IMR-90 (cell line): ENCODE measurements at regions not wholly inside any gene's neighbourhood (a gene's known extent, or its start where the extent isn't known, plus 50 kb on each side); places are given as distances from the start of the nearest gene placed in this dataset.

ENCODE experiments used
- ATAC-seq: fragments of 200-7000 bp; cut with Tn5 transposase; 2 replicates; pipeline ENCODE4 v1.9.1; 2020; ENCODE audit warnings: low read depth, mild to moderate bottlenecking, moderate library complexity
- BruUV-seq: library from RNA; stranded (reverse); fragments of 400-500 nt; replicated peaks from 2 replicates; lab custom pipeline; 2021; lab: Mats Ljungman, UMichigan
- CTCF ChIA-PET: fragments of 300-600 bp; formaldehyde crosslinking; extraction: SDS; loops from one replicate; lab custom pipeline; 2021; ENCODE audit warnings: antibody characterized with exemption; lab: Yijun Ruan, JAX
- POLR2A ChIA-PET: fragments of 300-600 bp; sonication (Branson Sonifier 250); formaldehyde crosslinking; loops from one replicate; lab custom pipeline; 2022; ENCODE audit warnings: antibody characterized with exemption; ENCODE audit not compliant: unreplicated experiment; lab: Charles Lee
- DNase-seq: peaks from one replicate; pipeline ENCODE4 v3.0.0; 2013
- H2AFZ ChIP-seq: replicated peaks from 2 replicates; pipeline ENCODE3; 2013; ENCODE audit warnings: low read length, mild to moderate bottlenecking; ENCODE audit not compliant: poor library complexity
- H2AK5ac ChIP-seq: 2 replicates; pipeline ENCODE4 v1.6.1; 2013; ENCODE audit warnings: low read depth, low read length, inconsistent platforms
- H2AK9ac ChIP-seq: replicated peaks from 2 replicates; pipeline ENCODE3; 2013; ENCODE audit warnings: mild to moderate bottlenecking, low read depth, low read length, moderate library complexity; ENCODE audit not compliant: poor library complexity
- H2BK120ac ChIP-seq: 2 replicates; pipeline ENCODE4 v1.6.1; 2013; ENCODE audit warnings: low read depth, low read length, inconsistent platforms
- H2BK15ac ChIP-seq: 3 replicates; pipeline ENCODE4 v1.6.1; 2013; ENCODE audit warnings: low read depth, low read length, inconsistent platforms
- H2BK20ac ChIP-seq: 2 replicates; pipeline ENCODE4 v1.6.1; 2013; ENCODE audit warnings: low read depth, mild to moderate bottlenecking, inconsistent platforms, low read length, moderate library complexity
- H2BK5ac ChIP-seq: 2 replicates; pipeline ENCODE4 v1.6.1; 2013; ENCODE audit warnings: mild to moderate bottlenecking, low read depth, low read length, inconsistent platforms; ENCODE audit not compliant: poor library complexity, severe bottlenecking
- H3K14ac ChIP-seq: replicated peaks from 2 replicates; pipeline ENCODE4 v1.6.1; 2013; ENCODE audit warnings: low read depth, low read length, inconsistent platforms
- H3K18ac ChIP-seq: 2 replicates; pipeline ENCODE4 v1.6.1; 2013; ENCODE audit warnings: low read depth, low read length, control low read depth
- H3K23ac ChIP-seq: 2 replicates; pipeline ENCODE4 v1.6.1; 2013; ENCODE audit warnings: low read depth, low read length, inconsistent platforms
- H3K27ac ChIP-seq: 2 replicates; pipeline ENCODE4 v1.5.1; 2013; ENCODE audit warnings: mild to moderate bottlenecking, control low read depth, low read length; ENCODE audit not compliant: insufficient read depth
- H3K27me3 ChIP-seq: 2 replicates; pipeline ENCODE4 v1.6.1; 2013; ENCODE audit warnings: low read length; ENCODE audit not compliant: control insufficient read depth, insufficient read depth
- H3K36me3 ChIP-seq: 2 replicates; pipeline ENCODE4 v1.6.1; 2013; ENCODE audit warnings: low read length, mixed read lengths; ENCODE audit not compliant: control insufficient read depth, insufficient read depth
- H3K4ac ChIP-seq: 2 replicates; pipeline ENCODE4 v1.6.1; 2013; ENCODE audit warnings: low read depth, low read length, inconsistent platforms
- H3K4me1 ChIP-seq: 2 replicates; pipeline ENCODE4 v1.6.1; 2013; ENCODE audit warnings: low read length, mixed read lengths; ENCODE audit not compliant: control insufficient read depth, insufficient read depth
- H3K4me2 ChIP-seq: 2 replicates; pipeline ENCODE4 v1.6.1; 2013; ENCODE audit warnings: low read depth, mild to moderate bottlenecking, control low read depth, low read length, moderate library complexity
- H3K4me3 ChIP-seq: 2 replicates; pipeline ENCODE4 v1.5.1; 2013; ENCODE audit warnings: low read depth, mild to moderate bottlenecking, control low read depth, low read length, moderate library complexity; ENCODE audit not compliant: insufficient read depth
- H3K56ac ChIP-seq: 2 replicates; pipeline ENCODE4 v1.6.1; 2013; ENCODE audit warnings: low read length, inconsistent platforms; ENCODE audit not compliant: insufficient read depth; ENCODE audit errors: extremely low read depth
- H3K79me1 ChIP-seq, 2 experiments: 2 replicates each; pipeline ENCODE4 v1.6.1; 2013; ENCODE audit warnings: low read length in 2 of 2, inconsistent platforms in 1 of 2, low read depth in 1 of 2
- H3K9ac ChIP-seq: 2 replicates; pipeline ENCODE4 v1.6.1; 2013; ENCODE audit warnings: low read depth, low read length, control low read depth
- H3K9me1 ChIP-seq: 2 replicates; pipeline ENCODE4 v1.6.1; 2013; ENCODE audit warnings: low read length, inconsistent platforms; ENCODE audit not compliant: insufficient read depth
- H3K9me3 ChIP-seq: 2 replicates; pipeline ENCODE4 v1.6.1; 2013; ENCODE audit warnings: low read length; ENCODE audit not compliant: control insufficient read depth, insufficient read depth
- H4K20me1 ChIP-seq: 2 replicates; pipeline ENCODE4 v1.6.1; 2013; ENCODE audit warnings: low read length, inconsistent platforms; ENCODE audit not compliant: insufficient read depth
- H4K5ac ChIP-seq: 2 replicates; pipeline ENCODE4 v1.6.1; 2013; ENCODE audit warnings: mild to moderate bottlenecking, low read depth, low read length, control low read depth
- H4K8ac ChIP-seq, 2 experiments: 2 replicates each; pipeline ENCODE4 v1.6.1; 2013; ENCODE audit warnings: low read depth in 2 of 2, low read length in 2 of 2, control low read depth in 1 of 2, inconsistent platforms in 1 of 2
- H4K91ac ChIP-seq: 2 replicates; pipeline ENCODE4 v1.6.1; 2013; ENCODE audit warnings: low read depth, low read length, inconsistent platforms; ENCODE audit not compliant: insufficient read depth
- CEBPB ChIP-seq: IDR thresholded peaks from 2 replicates; pipeline ENCODE4 v1.6.1; 2012; ENCODE audit warnings: low read depth, low read length, improper control_type of control experiment
- CHD1 ChIP-seq: IDR thresholded peaks from 2 replicates; pipeline ENCODE4 v1.6.1; 2012; ENCODE audit warnings: low read depth, low read length, improper control_type of control experiment
- MAFK ChIP-seq: IDR thresholded peaks from 2 replicates; pipeline ENCODE4 v1.6.1; 2012; ENCODE audit warnings: low read depth, low read length, improper control_type of control experiment
- MAZ ChIP-seq: IDR thresholded peaks from 2 replicates; pipeline ENCODE4 v1.6.1; 2012; ENCODE audit warnings: low read depth, mild to moderate bottlenecking, low read length, improper control_type of control experiment, moderate library complexity, borderline replicate concordance
- MXI1 ChIP-seq: IDR thresholded peaks from 2 replicates; pipeline ENCODE4 v1.6.1; 2012; ENCODE audit warnings: low read depth, mild to moderate bottlenecking, low read length, moderate library complexity, borderline replicate concordance
- RCOR1 ChIP-seq: IDR thresholded peaks from 2 replicates; pipeline ENCODE4 v1.6.1; 2012; ENCODE audit warnings: mild to moderate bottlenecking, low read length, improper control_type of control experiment; ENCODE audit not compliant: insufficient replicate concordance
- RFX5 ChIP-seq: IDR thresholded peaks from 2 replicates; pipeline ENCODE4 v1.8.0; 2012; ENCODE audit warnings: low read depth, mild to moderate bottlenecking, low read length, moderate library complexity
- WGBS, 2 experiments: methylation state at CpG; one replicate each; pipeline versions ENCODE4 v1.1.5 to v1.1.7; 2013; ENCODE audit warnings: missing lambda C conversion rate in 2 of 2; ENCODE audit not compliant: insufficient read length in 1 of 2; ENCODE audit errors: extremely low coverage in 2 of 2; 5-methylcytosine and 5-hydroxymethylcytosine counted together
- dilution Hi-C: fragments of 300-500 bp; cut with HindIII; formaldehyde crosslinking; loops from one replicate; pipeline ENCODE4 v1.14.3; 2018; ENCODE audit warnings: low sequenced_read_pairs; ENCODE audit not compliant: unreplicated experiment
- in situ Hi-C: fragments of 300-500 bp; cut with MboI; formaldehyde crosslinking; loops from 3 replicates; pipeline ENCODE4 v1.14.3; 2019; ENCODE audit warnings: low sequenced_read_pairs, inconsistent platforms, mixed read lengths
- intact Hi-C: fragments of 100-400 bp; cut with micrococcal nuclease; formaldehyde crosslinking; loops from 2 replicates; pipeline ENCODE4 v1.10.0; 2022
- TF ChIP-seq, protein P1 (sequence below): fragments of 150-350 bp; IDR thresholded peaks from 2 replicates; pipeline ENCODE4 v1.6.1; 2017; ENCODE audit warnings: mild to moderate bottlenecking, antibody characterized with exemption, low read length, low read depth
- TF ChIP-seq, protein P2 (sequence below): fragments of 150-350 bp; IDR thresholded peaks from 2 replicates; pipeline ENCODE4 v1.6.1; 2016; ENCODE audit warnings: low read depth, mild to moderate bottlenecking, low read length, moderate library complexity, borderline replicate concordance

DNA sequence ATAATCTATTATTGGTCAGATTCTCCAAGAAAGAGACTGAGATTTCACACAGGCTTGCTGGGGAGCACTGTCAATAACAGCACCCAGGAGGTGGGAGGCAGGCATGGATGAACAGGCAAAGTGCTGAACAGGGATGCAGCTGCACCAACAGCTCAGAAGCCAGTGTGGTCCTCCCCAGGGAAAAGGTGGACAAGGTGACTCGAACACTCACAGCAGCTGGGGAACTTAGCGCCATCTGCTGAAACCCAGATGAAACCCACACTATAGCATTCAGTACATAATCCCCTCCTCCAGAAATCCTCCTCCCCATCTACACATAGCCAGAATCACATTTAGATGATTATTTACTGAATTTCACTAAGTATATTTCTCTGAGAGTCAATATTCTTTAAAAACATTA, 255.2 kb upstream of the WSB1 start:
- Histone ChIP-seq H3K79me1 (no peaks in the 10 kb centered on the region), H2BK15ac (no peak overlapping the region), H4K91ac (no peak overlapping the region), H3K36me3 (no peaks in the 10 kb centered on the region), H3K56ac (no peak overlapping the region), H3K4ac (no peak overlapping the region), H2BK20ac (no peak overlapping the region), H3K27me3 (no peaks in the 10 kb centered on the region), H3K14ac (no peak overlapping the region), H3K9me1 (no peaks in the 10 kb centered on the region), H2BK120ac (no peak overlapping the region), H4K20me1 (no peaks in the 10 kb centered on the region), H3K23ac (no peak overlapping the region), H3K4me3 (no peak overlapping the region), H2AFZ (no peak overlapping the region), H2BK5ac (no peak overlapping the region), H4K8ac (no peak overlapping the region), H3K9ac (no peak overlapping the region), H3K4me1 (no peaks in the 10 kb centered on the region), H4K5ac (no peak overlapping the region), H2AK5ac (no peak overlapping the region), H3K4me2 (no peak overlapping the region), H3K27ac (no peak overlapping the region), H3K9me3 (peaks cover 4% of the 10 kb centered on the region; the same call in 1 of the 2 replicates), H2AK9ac (no peak overlapping the region), H3K18ac (no peak overlapping the region)
- TF ChIP-seq RCOR1, result no peak
- TF ChIP-seq, protein P1, sequence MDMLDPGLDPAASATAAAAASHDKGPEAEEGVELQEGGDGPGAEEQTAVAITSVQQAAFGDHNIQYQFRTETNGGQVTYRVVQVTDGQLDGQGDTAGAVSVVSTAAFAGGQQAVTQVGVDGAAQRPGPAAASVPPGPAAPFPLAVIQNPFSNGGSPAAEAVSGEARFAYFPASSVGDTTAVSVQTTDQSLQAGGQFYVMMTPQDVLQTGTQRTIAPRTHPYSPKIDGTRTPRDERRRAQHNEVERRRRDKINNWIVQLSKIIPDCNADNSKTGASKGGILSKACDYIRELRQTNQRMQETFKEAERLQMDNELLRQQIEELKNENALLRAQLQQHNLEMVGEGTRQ, result no peak
- no peak for TF ChIP-seq RFX5
- TF ChIP-seq, protein P2, sequence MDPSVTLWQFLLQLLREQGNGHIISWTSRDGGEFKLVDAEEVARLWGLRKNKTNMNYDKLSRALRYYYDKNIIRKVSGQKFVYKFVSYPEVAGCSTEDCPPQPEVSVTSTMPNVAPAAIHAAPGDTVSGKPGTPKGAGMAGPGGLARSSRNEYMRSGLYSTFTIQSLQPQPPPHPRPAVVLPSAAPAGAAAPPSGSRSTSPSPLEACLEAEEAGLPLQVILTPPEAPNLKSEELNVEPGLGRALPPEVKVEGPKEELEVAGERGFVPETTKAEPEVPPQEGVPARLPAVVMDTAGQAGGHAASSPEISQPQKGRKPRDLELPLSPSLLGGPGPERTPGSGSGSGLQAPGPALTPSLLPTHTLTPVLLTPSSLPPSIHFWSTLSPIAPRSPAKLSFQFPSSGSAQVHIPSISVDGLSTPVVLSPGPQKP, result no peak
- no peak for TF ChIP-seq CHD1
- TF ChIP-seq MXI1, result no peak
- TF ChIP-seq MAZ, result no peak
- no peak for TF ChIP-seq MAFK
- TF ChIP-seq CEBPB, result no peak
- no peak for DNase-seq
- ChIA-PET CTCF (no interaction called here), POLR2A (no interaction called here)
- in situ Hi-C loops, result no loop called here
- ATAC-seq, result no peak
- no CpG with 5 or more reads among the region's 2 CpGs for WGBS, 2 experiments
- dilution Hi-C loops, result no loop called here
- BruUV-seq, result no TSS peak
- intact Hi-C loops, result no loop called here
